Kidney (tissue), 13 donors: ENCODE measurements at regions not wholly inside any gene's neighbourhood (a gene's known extent, or its start where the extent isn't known, plus 50 kb on each side); places are given as distances from the start of the nearest gene placed in this dataset.

Experiments
- DNase-seq, 5 donors: peaks; one replicate each; pipeline ENCODE4 v3.0.0-alpha.2; 2013 to 2020
- FAIRE-seq: peaks from 2 replicates; lab custom pipeline; 2012; peaks lifted over from hg19 to GRCh38; lab: Jason Lieb, UNC
- H3K27ac ChIP-seq, 2 donors: one replicate each; pipeline ENCODE4 v1.7.0; 2013; ENCODE audit warnings: low read depth in 2 of 2, low read length in 2 of 2, inconsistent platforms in 1 of 2
- H3K27me3 ChIP-seq: one replicate; pipeline ENCODE4 v1.7.1; 2013; ENCODE audit warnings: low read length, inconsistent platforms; ENCODE audit not compliant: control insufficient read depth, insufficient read depth
- H3K36me3 ChIP-seq, 3 donors: one replicate each; pipeline versions ENCODE4 v1.7.0 to v1.7.1; 2013; ENCODE audit warnings: low read length in 3 of 3, control low read depth in 1 of 3, inconsistent platforms in 1 of 3; ENCODE audit not compliant: insufficient read depth in 3 of 3, control insufficient read depth in 2 of 3
- H3K4me1 ChIP-seq, 3 donors: one replicate each; pipeline versions ENCODE4 v1.7.0 to v1.7.1; 2013; ENCODE audit warnings: low read length in 3 of 3, inconsistent platforms in 1 of 3, low read depth in 1 of 3; ENCODE audit not compliant: control insufficient read depth in 2 of 3, insufficient read depth in 2 of 3
- H3K4me3 ChIP-seq, 3 donors: one replicate each; pipeline versions ENCODE4 v1.7.0 to v1.8.1; 2013; ENCODE audit warnings: low read length in 3 of 3, control low read depth in 1 of 3, inconsistent platforms in 1 of 3
- H3K9ac ChIP-seq, 3 donors: one replicate each; pipeline versions ENCODE4 v1.7.0 to v1.7.1; 2013; ENCODE audit warnings: low read length in 3 of 3, control low read depth in 1 of 3, inconsistent platforms in 1 of 3
- H3K9me3 ChIP-seq, 3 donors: one replicate each; pipeline versions ENCODE4 v1.7.0 to v1.7.1; 2013; ENCODE audit warnings: low read length in 3 of 3, control low read depth in 1 of 3, inconsistent platforms in 1 of 3; ENCODE audit not compliant: control insufficient read depth in 2 of 3, insufficient read depth in 1 of 3
- intact Hi-C: fragments of 100-400 bp; cut with DNase I; formaldehyde crosslinking; loops from one replicate; pipeline ENCODE4 v1.11.1; 2022
- TF ChIP-seq, protein P1 (sequence below): IDR thresholded peaks from 3 replicates; pipeline ENCODE4 v1.5.1; 2012; ENCODE audit warnings: mild to moderate bottlenecking, moderate library complexity, borderline replicate concordance; ENCODE audit not compliant: insufficient read depth; ENCODE audit errors: extremely low read depth
- donor health status: control.
- donor health status: control.
- donor health status: control.
- donor health status: control.
- donor health status: control.
- donor health status: DM: yes; HTN: yes; CAD: no.
- donor health status: Normal renal cell carcinoma (clear cell type).

DNA sequence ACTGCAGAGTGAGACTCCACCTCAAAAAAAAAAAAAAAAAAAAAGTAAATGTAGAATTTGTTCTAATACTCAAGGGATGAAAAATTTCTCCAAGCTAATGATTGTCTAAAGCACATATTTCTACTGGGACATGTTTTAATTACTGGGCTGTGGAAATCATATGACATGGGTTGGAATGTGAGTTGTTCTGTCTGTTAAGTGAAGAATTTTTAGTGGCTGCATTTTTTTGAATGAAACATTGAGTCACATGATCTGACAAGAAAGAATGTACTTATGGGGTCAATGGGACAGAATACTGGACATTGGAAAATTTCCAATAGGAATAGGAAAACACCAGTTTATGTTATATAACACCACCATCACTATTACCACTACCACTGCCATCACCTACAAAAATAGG is 123.8 kb upstream of the IVNS1ABP start:
- intact Hi-C loops: no loop called here
- H3K27me3 ChIP-seq: no peaks in the 10 kb centered on the region
- FAIRE-seq: peak; percentile 15
- TF ChIP-seq, protein P1, sequence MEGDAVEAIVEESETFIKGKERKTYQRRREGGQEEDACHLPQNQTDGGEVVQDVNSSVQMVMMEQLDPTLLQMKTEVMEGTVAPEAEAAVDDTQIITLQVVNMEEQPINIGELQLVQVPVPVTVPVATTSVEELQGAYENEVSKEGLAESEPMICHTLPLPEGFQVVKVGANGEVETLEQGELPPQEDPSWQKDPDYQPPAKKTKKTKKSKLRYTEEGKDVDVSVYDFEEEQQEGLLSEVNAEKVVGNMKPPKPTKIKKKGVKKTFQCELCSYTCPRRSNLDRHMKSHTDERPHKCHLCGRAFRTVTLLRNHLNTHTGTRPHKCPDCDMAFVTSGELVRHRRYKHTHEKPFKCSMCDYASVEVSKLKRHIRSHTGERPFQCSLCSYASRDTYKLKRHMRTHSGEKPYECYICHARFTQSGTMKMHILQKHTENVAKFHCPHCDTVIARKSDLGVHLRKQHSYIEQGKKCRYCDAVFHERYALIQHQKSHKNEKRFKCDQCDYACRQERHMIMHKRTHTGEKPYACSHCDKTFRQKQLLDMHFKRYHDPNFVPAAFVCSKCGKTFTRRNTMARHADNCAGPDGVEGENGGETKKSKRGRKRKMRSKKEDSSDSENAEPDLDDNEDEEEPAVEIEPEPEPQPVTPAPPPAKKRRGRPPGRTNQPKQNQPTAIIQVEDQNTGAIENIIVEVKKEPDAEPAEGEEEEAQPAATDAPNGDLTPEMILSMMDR: no peak
- no peaks in the 10 kb centered on the region for H3K9me3 ChIP-seq
- no peaks in the 10 kb centered on the region for H3K36me3 ChIP-seq
- peaks cover 0 to 19% (median 7%) of the 10 kb centered on the region in 3 donors for H3K4me1 ChIP-seq
- no peak overlapping the region for H3K4me3 ChIP-seq
- peak in 2 of 5 donors; percentile 60 to 78 for DNase-seq
- peak overlapping the region; percentile 58 to 87 for H3K27ac ChIP-seq
- H3K9ac ChIP-seq: no peak overlapping the region

DNA sequence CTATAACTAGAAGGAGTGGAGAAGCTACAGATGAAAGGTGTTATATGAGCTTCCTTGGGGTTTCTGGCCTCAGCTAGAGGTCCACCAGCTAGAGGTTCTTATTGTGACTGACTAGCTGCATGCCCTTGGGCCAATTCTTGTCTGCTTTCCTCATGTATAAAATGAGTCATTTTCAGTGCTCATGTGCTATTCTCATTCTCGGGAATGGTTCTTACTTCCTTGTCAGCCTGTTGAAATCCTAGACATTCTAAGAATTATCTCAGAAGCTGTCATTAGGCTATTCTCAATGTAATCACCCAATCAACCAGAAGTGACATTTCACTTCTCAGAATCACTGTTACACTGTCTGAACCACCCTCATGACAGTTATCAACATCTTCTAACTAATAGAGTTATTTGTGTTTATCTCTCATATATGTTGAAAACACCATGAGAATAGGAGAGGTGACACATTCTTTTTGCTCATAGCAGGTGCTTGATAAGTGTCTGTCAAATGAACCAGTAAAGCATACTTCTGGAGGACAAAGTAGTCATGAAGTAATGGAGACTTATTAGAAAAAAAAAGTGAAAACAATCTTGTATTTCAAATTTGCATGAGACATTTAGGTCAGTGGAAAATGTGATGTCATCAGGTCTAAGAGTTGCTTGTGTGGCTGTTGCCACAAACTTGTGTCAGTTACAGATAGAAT is 122.8 kb upstream of the IVNS1ABP start:
- no peak for FAIRE-seq
- intact Hi-C loops: no loop called here
- DNase-seq: peak in 1 of 5 donors; percentile 29
- Histone ChIP-seq H3K9ac (no peak overlapping the region), H3K9me3 (no peaks in the 10 kb centered on the region), H3K4me1 (peaks cover 0 to 19% (median 7%) of the 10 kb centered on the region in 3 donors), H3K4me3 (no peak overlapping the region), H3K36me3 (no peaks in the 10 kb centered on the region), H3K27me3 (no peaks in the 10 kb centered on the region), H3K27ac (peak overlapping the region; percentile 43 to 74)
- TF ChIP-seq, protein P1: no peak

DNA sequence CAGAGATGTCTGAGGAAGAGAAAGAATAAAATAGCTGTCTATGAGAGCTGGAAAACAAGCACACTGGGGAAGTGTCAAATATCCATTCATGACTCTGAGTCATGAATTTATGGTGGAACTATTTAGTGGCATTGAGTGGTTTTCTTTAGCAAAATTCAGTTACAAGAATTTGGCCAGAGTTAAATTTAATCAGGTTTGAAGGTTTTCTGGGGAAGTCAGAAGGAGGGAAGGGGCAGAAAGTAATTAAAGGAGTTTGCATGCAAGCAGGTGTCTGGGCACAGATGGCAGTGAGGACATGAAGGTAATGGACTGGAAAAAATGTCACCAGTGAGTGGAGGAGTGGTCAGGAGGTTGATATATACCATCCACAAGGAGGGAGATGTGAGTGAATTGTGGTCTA is 121.9 kb upstream of the IVNS1ABP start:
- Histone ChIP-seq H3K36me3 (no peaks in the 10 kb centered on the region), H3K27me3 (no peaks in the 10 kb centered on the region), H3K9ac (no peak overlapping the region), H3K27ac (peak overlapping the region; percentile 30 to 74), H3K4me3 (no peak overlapping the region), H3K9me3 (no peaks in the 10 kb centered on the region), H3K4me1 (peaks cover 0 to 19% (median 7%) of the 10 kb centered on the region in 3 donors)
- TF ChIP-seq, protein P1: no peak
- intact Hi-C loops: no loop called here
- no peak for FAIRE-seq
- peak in 2 of 5 donors; percentile 40 to 49 for DNase-seq
